Common myeloid progenitor, CD34-positive (primary cell): ENCODE measurements at regions not wholly inside any gene's neighbourhood (a gene's known extent, or its start where the extent isn't known, plus 50 kb on each side); places are given as distances from the start of the nearest gene placed in this dataset.

Experiments
- CTCF ChIA-PET: fragments of 350-600 bp; sonication (Branson Sonifier 250); formaldehyde crosslinking; loops from one replicate; lab custom pipeline; 2021; ENCODE audit warnings: antibody characterized with exemption; lab: Charles Lee
- POLR2A ChIA-PET: fragments of 350-600 bp; sonication (Branson Sonifier 250); formaldehyde crosslinking; loops from one replicate; lab custom pipeline; 2021; ENCODE audit warnings: antibody characterized with exemption; lab: Charles Lee
- DNase-seq, 3 donors: peaks; one replicate each; pipeline versions ENCODE4 v3.0.0 to v3.0.0-alpha.2; 2013
- H3K27ac ChIP-seq, 2 experiments: 1 replicate in 1 of 2; 2 replicates in 1 of 2; pipeline ENCODE4 v1.7.0; 2013; ENCODE audit warnings: inconsistent platforms in 2 of 2, low read length in 2 of 2, mild to moderate bottlenecking in 2 of 2, low read depth in 1 of 2, moderate library complexity in 1 of 2; ENCODE audit not compliant: severe bottlenecking in 2 of 2, insufficient read depth in 1 of 2, poor library complexity in 1 of 2
- H3K27me3 ChIP-seq, 5 experiments: replicated peaks in 2 of 5; 1 replicate in 3 of 5; 2 replicates in 2 of 5; pipeline versions ENCODE4 v1.6.1 to v1.7.0; 2013; ENCODE audit warnings: low read length in 4 of 5, mild to moderate bottlenecking in 2 of 5, moderate library complexity in 2 of 5, inconsistent platforms in 1 of 5; ENCODE audit not compliant: insufficient read depth in 5 of 5, control insufficient read depth in 4 of 5
- H3K36me3 ChIP-seq, 4 experiments: 1 replicate in 2 of 4; 2 replicates in 2 of 4; pipeline versions ENCODE4 v1.6.1 to v1.7.0; 2013; ENCODE audit warnings: low read length in 3 of 4, control low read depth in 1 of 4, mild to moderate bottlenecking in 1 of 4; ENCODE audit not compliant: control insufficient read depth in 4 of 4, insufficient read depth in 4 of 4
- H3K4me1 ChIP-seq, 4 experiments: 1 replicate in 3 of 4; 2 replicates in 1 of 4; pipeline versions ENCODE4 v1.6.1 to v1.7.1; 2013; ENCODE audit warnings: low read length in 3 of 4, mild to moderate bottlenecking in 3 of 4, control low read depth in 1 of 4, inconsistent platforms in 1 of 4, moderate library complexity in 1 of 4; ENCODE audit not compliant: control insufficient read depth in 4 of 4, insufficient read depth in 4 of 4; ENCODE audit errors: control extremely low read depth in 1 of 4
- H3K4me3 ChIP-seq, 7 experiments: 1 replicate in 4 of 7; 2 replicates in 3 of 7; pipeline versions ENCODE4 v1.5.1 to v1.7.0; 2013; ENCODE audit warnings: mild to moderate bottlenecking in 7 of 7, low read length in 6 of 7, moderate library complexity in 6 of 7, inconsistent platforms in 2 of 7, low read depth in 2 of 7, control low read depth in 1 of 7; ENCODE audit not compliant: insufficient read depth in 4 of 7, control insufficient read depth in 1 of 7; ENCODE audit errors: extremely low read depth in 1 of 7
- H3K9me3 ChIP-seq, 5 experiments: 1 replicate in 4 of 5; 2 replicates in 1 of 5; pipeline versions ENCODE4 v1.6.1 to v1.7.1; 2013; ENCODE audit warnings: low read length in 4 of 5, mild to moderate bottlenecking in 2 of 5, inconsistent platforms in 1 of 5, low read depth in 1 of 5, moderate library complexity in 1 of 5; ENCODE audit not compliant: control insufficient read depth in 4 of 5, insufficient read depth in 2 of 5; ENCODE audit errors: control extremely low read depth in 1 of 5
- WGBS: methylation state at CpG from one replicate; pipeline ENCODE4 v1.1.5; 2013; ENCODE audit not compliant: insufficient coverage; 5-methylcytosine and 5-hydroxymethylcytosine counted together

DNA sequence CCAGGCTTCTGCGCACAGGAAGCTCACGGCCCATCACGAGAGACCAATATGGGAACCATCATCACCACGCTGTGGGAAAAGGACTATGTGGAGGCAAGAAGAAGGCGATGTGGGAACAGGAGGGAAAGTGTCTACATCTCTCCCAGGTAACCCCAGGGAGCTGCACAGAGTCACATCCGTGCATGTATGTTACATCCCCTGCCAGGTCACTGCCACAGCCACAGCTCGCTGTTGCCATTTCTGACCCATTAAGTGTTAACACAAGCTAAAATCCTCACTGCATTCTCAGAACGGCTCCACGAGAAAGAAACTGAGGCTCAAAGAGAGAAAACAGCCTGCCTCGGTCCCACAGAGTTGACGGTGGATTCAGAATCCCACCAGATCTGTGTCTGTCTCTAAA lies 319.1 kb downstream of the FOXL1 start:
- Histone ChIP-seq H3K4me3 (no peak overlapping the region), H3K27me3 (peaks cover 0 to 20% (median 2%) of the 10 kb centered on the region in 5 experiments), H3K36me3 (no peaks in the 10 kb centered on the region), H3K4me1 (no peaks in the 10 kb centered on the region), H3K27ac (no peak overlapping the region), H3K9me3 (peaks cover 0 to 12% (median 6%) of the 10 kb centered on the region in 5 experiments)
- CTCF ChIA-PET: no interaction called here
- POLR2A ChIA-PET: no interaction called here
- WGBS: 97% methylated on average over 7 of the region's 11 CpGs
- no peak for DNase-seq

DNA sequence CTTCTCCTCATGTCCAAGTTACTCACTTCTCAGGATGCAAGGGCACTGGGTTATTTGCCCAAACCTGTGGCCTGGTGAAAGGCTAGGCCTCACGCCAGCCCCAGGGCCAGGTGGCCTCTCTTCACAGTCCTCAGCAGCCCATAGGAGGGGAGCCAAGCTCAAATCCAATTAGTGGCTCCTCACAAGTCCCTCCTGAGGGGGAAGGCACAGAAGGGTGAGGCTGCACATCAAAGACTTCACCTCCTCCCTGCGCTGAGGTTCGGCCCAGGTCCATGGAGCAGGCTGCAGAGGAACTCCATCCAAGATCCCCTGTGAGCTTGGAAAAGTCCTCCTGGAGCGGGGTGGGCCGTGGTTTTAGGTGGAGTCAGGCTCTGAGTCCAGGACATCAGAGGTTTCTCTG lies 320.0 kb downstream of the FOXL1 start:
- no peak overlapping the region for H3K27ac ChIP-seq
- DNase-seq: no peak
- H3K4me1 ChIP-seq: no peaks in the 10 kb centered on the region
- H3K4me3 ChIP-seq: no peak overlapping the region
- H3K9me3 ChIP-seq: peaks cover 0 to 12% (median 6%) of the 10 kb centered on the region in 5 experiments
- ChIA-PET CTCF (interaction anchor here (0.6 kb wide), 1 partner anchor 285 kb away, joined by 3 read pairs; no protein-coding TSS in a partner anchor), POLR2A (no interaction called here)
- WGBS: 97% methylated on average over 4 of the region's 5 CpGs
- peaks cover 0 to 19% (median 2%) of the 10 kb centered on the region in 5 experiments for H3K27me3 ChIP-seq
- H3K36me3 ChIP-seq: no peaks in the 10 kb centered on the region

DNA sequence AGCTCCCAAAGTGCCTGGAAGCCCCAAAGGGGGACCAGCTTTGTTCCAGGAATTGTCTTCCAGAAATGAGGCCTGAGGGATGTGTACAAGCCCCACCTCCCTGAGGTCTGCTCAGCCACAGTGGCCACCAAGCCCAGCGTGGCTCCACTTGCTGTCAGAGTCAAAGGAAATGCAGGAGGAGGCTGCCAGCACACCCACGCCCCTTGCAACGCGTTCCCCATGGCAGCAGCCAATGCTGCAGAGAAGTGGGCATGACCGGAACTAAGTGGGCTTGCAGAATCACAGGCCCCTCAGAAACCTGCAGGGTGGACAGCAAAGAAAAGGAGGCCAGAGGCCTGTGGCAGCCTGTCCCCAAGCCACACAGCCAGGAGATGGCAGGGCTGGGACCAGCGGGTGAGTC lies 320.8 kb downstream of the FOXL1 start:
- POLR2A ChIA-PET: no interaction called here

DNA sequence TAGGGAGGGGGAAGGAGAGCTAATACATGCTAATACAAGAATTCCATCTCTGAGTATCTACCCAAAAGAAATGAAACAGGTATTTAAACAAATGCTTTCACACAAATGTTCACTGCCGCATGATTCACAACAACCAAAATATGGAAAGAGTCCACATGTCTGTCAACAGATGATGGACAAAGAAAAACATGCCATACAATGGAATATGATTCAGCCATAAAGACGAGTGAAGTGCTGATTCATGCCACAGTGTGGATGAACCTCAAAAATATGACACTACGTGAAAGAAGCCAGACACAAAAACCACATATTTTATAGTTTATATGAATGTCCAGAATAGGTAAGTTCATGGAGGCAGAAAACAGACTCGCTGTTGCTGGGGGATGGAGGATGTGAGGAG lies 321.4 kb downstream of the FOXL1 start:
- CTCF ChIA-PET: no interaction called here
- WGBS: 100% methylated on average over 1 of the region's 4 CpGs
- no peaks in the 10 kb centered on the region for H3K4me1 ChIP-seq
- peaks cover 0 to 14% (median 2%) of the 10 kb centered on the region in 5 experiments for H3K27me3 ChIP-seq
- H3K4me3 ChIP-seq: no peak overlapping the region
- no peak for DNase-seq
- POLR2A ChIA-PET: no interaction called here
- H3K27ac ChIP-seq: no peak overlapping the region
- H3K9me3 ChIP-seq: peaks cover 0 to 12% (median 6%) of the 10 kb centered on the region in 5 experiments
- no peaks in the 10 kb centered on the region for H3K36me3 ChIP-seq

More for the DNA sequence above, 320.8 kb downstream of the FOXL1 start:
- CTCF ChIA-PET: no interaction called here
- 100% methylated on average over 3 of the region's 6 CpGs for WGBS
- peaks cover 0 to 12% (median 6%) of the 10 kb centered on the region in 5 experiments for H3K9me3 ChIP-seq
- H3K27ac ChIP-seq: no peak overlapping the region
- no peaks in the 10 kb centered on the region for H3K36me3 ChIP-seq
- DNase-seq: no peak
- peaks cover 0 to 17% (median 2%) of the 10 kb centered on the region in 5 experiments for H3K27me3 ChIP-seq
- H3K4me1 ChIP-seq: no peaks in the 10 kb centered on the region
- H3K4me3 ChIP-seq: no peak overlapping the region

DNA sequence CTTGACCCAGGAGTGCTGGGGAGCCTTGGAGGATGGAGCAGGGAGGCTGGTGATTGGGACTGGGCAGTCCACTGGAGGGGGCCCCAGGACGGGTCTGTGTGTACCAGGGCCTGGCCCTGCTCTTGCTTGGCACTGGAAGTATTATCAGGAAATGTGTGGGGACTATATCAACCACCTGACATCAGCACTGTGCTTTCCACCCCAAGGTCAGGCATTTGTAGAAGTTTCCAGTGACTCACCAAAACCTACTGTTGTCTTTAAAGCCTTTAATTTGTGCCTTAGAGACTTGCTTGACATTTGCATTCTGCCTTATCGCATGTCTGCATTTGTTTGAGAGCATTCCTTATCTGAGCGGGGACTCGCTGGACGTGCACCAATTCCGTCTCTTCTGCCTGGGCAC lies 323.1 kb downstream of the FOXL1 start:
- Histone ChIP-seq H3K9me3 (peaks cover 0 to 12% (median 6%) of the 10 kb centered on the region in 5 experiments), H3K36me3 (no peaks in the 10 kb centered on the region), H3K4me3 (no peak overlapping the region), H3K4me1 (no peaks in the 10 kb centered on the region), H3K27me3 (peaks cover 0 to 10% (median 0%) of the 10 kb centered on the region in 5 experiments), H3K27ac (no peak overlapping the region)
- WGBS: 95% methylated on average over 6 of the region's 6 CpGs
- ChIA-PET POLR2A (no interaction called here), CTCF (no interaction called here)
- DNase-seq: no peak

DNA sequence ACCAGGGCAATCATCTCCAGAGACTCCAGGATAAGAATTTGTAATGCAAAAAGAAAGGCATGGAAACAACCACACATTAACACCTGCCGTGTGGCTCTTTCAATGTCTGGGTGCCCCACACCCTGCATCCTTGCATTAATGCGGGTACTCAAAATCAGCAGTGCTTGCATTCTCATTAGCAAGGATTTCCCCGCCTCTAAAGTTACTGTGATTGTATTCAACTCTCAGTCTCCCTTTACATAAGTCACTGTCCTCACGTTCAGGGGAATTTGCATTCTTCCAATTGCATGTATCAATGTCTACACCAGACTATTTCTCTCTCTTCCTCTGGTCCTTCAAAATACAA lies 324.3 kb downstream of the FOXL1 start:
- no peaks in the 10 kb centered on the region for H3K36me3 ChIP-seq
- H3K27me3 ChIP-seq: peaks cover 0 to 18% (median 0%) of the 10 kb centered on the region in 5 experiments
- no peak for DNase-seq
- H3K27ac ChIP-seq: no peak overlapping the region
- ChIA-PET CTCF (no interaction called here), POLR2A (no interaction called here)
- WGBS: 97% methylated on average over 4 of the region's 4 CpGs
- H3K4me1 ChIP-seq: no peaks in the 10 kb centered on the region
- no peak overlapping the region for H3K4me3 ChIP-seq
- peaks cover 0 to 6% (median 0%) of the 10 kb centered on the region in 5 experiments for H3K9me3 ChIP-seq

DNA sequence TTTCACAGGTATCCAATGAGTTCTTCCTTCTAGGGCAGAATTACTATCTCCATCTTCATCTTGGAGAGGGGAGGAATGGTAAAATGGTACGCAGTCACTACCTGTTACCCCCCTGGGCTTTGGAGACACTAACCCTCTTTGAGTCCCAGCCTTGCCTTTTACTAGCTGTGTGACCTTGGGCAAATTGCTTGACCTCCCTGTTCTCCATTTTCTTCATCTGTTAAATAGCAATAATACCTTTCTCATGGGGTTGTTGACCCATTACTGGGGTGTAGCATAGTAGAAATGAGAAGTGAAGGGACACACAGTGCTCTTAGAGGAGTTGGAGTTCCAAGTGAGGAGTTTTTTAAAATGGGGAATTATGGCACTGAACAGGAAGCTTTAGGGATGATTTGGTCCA lies 324.7 kb downstream of the FOXL1 start:
- Histone ChIP-seq H3K9me3 (peaks cover 0 to 5% (median 0%) of the 10 kb centered on the region in 5 experiments), H3K27ac (no peak overlapping the region), H3K36me3 (no peaks in the 10 kb centered on the region), H3K4me3 (no peak overlapping the region), H3K27me3 (peaks cover 0 to 21% (median 1%) of the 10 kb centered on the region in 5 experiments), H3K4me1 (no peaks in the 10 kb centered on the region)
- no peak for DNase-seq
- no CpG with 5 or more reads among the region's 1 CpG for WGBS
- CTCF ChIA-PET: interaction anchor here (0.5 kb wide), 1 partner anchor 562 kb away, joined by 3 read pairs; no protein-coding TSS in a partner anchor
- POLR2A ChIA-PET: no interaction called here
